GM18511 (cell line): ENCODE measurements at regions not wholly inside any gene's neighbourhood (a gene's known extent, or its start where the extent isn't known, plus 50 kb on each side); places are given as distances from the start of the nearest gene placed in this dataset.
A peak's percentile ranks its signal among the peaks of the same experiment; 100 is the strongest.
"Not testable (repeated sequence)": the region's sequence is repeated elsewhere in the genome, so short reads cannot be mapped to it uniquely, and the experiment has no call there.

Experiments
- ATAC-seq: cut with Tn5 transposase; IDR thresholded peaks from one replicate; pipeline ENCODE4 v1.9.1; 2021; ENCODE audit warnings: mild to moderate bottlenecking, moderate library complexity; ENCODE audit not compliant: unreplicated experiment

GRCh38 chr1:157410457-157410856 is 141.9 kb downstream of the FCRL5 start:
- no peak for ATAC-seq

DNA sequence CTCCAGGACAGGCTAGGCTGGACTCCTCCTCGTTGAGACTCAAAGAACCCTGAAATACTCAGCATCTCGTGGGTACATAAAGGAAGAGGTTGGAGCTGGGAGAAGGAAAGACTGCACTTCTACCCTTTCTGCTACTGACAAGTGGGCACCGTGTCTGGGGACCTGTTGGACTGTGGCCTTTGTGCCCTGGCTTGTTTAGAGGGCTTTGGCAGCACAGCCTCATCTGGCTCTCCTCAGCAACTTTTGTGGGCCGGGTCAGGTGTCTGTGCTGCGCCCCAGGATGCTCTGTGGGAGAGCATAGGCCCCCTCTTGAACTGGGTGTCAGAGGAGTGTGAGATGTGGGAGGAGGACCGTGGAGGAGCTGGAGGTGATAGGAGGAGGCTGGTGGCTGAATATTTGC is 142.4 kb downstream of the FCRL5 start:
- no peak for ATAC-seq

GRCh38 chr1:157407917-157408525 is 144.3 kb downstream of the FCRL5 start:
- no peak for ATAC-seq

DNA sequence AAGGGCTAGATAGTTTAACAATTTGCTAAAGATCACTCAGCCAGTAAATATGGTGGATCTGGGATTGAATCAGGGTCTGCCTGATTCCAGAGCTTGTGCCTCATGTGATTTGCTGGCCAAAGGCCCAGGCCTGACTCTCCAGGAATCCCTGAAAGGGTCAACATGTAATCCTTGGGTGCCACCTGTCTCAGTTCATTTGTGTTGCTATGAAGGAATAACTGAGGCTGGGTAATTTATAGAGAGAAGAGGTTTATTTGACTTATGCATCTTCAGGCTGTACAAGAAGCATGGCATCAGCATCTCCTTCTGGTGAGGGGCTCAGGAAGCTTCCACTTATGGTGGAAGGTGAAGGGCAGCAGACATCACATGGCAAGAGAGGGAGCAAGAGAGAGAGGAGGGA is 144.9 kb downstream of the FCRL5 start:
- ATAC-seq: no peak

DNA sequence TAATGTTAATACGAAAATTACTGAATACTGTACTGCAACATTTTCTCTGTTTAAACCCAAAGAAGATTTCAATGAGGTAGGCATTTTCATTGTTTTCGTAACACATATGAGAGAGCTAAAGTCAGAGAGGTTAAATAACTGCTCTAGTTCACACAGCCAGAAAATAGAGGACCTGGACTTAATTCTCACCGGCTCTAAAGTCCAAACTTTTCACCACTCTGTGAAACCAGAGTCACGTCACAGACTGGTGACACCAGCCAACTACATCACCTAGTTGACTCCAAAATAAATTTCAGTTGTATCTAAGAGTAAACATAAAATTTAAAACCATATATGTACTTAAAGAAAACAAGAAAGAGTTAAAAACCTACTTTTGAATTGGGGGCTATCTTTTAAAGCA is 146.7 kb downstream of the FCRL5 start:
- ATAC-seq: no peak

- ATAC-seq: no peak
Observed at GRCh38 chr1:157404614-157405013, 147.7 kb downstream of the FCRL5 start.

DNA sequence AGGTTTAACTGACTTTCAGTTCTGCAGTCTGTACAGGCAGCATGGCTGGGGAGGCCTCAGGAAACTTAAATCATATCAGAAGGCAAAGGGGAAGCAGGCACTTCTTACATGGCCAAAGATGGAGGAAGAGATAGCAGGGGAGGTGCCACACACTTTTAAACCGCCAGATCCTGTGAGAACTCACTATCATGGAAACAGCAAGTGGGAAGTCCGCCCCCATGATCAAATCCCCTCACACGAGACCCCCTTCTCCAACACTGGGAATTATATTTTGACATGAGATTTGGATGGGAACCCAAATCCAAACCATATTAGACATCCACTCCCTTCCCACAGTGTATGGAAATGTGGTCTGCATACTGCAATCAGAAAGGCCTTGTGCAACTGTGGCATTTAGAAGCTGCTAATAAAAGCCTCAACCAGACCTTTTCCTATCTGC is 148.2 kb downstream of the FCRL5 start:
- ATAC-seq: peak; percentile 33

GRCh38 chr1:157403608-157404007 is 148.7 kb downstream of the FCRL5 start:
- peak; percentile 37 for ATAC-seq

- peak; percentile 83 for ATAC-seq
Observed at GRCh38 chr1:157403203-157403602, 149.1 kb downstream of the FCRL5 start.

DNA sequence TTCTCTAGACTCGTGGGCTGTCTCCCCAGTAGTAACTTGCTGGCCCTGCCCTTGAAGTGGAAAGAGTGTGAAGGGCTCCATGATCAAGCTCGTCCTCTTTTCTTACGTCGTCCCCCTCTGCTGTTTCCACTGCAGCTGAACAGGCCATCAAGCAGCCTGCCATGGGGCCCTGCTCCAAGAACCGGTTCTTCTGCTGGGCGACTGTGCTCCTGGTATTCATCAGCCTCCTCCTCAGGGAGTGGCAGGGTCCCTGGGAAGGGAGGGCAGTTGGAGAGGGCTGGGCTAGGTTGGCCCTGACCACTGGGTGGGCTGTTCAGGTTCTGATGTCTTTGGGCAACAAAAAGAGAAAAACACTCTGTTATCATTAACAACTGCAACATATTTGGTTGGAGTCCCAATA is 151.5 kb downstream of the FCRL5 start:
- no peak for ATAC-seq

- ATAC-seq: peak; percentile 75
Observed at GRCh38 chr1:157399984-157400382, 152.3 kb downstream of the FCRL5 start.

- ATAC-seq: peak; percentile 26
Observed at GRCh38 chr1:157399343-157399983, 152.9 kb downstream of the FCRL5 start.

- no peak for ATAC-seq
Observed at GRCh38 chr1:157390651-157391050, 161.7 kb downstream of the FCRL5 start.

DNA sequence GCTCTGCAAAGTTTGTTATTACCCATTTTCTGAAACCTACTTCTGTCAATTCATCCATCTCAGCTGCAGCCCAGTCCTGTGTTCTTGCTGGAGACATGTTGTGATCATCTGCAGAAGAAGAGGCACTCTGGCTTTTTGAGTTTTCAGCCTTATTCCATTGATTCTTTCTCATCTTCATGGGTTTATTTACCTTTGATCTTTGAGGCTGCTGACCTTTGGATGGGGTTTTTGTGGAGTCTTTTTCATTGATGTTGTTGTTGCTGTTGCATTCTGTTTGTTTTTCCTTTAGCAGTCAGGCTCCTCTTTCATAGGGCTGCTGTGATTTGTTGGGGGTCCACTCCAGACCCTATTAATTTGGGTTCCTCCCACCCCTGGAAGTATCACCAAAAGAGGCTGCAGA is 164.3 kb downstream of the FCRL5 start:
- no peak for ATAC-seq

DNA sequence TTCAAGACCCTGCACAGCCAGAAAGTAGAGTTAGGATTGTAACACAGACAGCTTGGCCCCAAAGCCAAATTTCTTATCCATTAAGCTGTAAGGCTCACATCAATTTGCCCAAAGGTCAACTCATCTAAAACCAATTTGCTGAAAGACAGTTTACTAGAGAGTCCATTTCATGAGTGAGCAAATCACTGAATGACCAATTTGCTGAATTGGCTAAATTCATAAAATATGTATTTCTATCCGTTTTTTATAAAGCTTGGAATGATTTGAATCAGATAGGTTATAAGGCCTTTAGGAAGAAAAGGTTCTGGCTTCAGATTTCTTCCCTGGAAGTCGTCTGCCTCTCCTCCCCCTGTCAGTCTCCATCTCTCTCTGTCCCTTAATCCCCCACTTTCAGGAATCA is 168.1 kb downstream of the FCRL5 start:
- ATAC-seq: no peak

DNA sequence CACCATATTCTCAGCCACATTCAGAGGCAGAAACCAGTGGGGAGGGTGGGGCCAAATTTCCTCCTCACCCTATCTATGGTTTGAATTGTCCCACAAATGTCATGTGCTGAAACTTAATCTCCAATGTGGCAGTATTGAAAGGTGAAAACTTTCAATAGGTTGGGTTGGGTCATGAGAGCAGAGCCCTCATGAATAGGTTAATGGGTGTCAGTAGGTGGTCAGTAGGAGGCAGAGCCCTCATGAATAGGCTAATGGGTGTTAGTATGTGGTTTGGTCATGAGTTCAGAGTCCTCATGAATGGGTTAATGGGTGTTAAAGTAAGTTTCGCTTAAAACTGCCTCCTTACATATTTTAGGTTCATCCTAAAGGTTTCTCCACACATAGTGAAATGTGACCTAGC is 170.0 kb downstream of the FCRL5 start:
- ATAC-seq: no peak

DNA sequence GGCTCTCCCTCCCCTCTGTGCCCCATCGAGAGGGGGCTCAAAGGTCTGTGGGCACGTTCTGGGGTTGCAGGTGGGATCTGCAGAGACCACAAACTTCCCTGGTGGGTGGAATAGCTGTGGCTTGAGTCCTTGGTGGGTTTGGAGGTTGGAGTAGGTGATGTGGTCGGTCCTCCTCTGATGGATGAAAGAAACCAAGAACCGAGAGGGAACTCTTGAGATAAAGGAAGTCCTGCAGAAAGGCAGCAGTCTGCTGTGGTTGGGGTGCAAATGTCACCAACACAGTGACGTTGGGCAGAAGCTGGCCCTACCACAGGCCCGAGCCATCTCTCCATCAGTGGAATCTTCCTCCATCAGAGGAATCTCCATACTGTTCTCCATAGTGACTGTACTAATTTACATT is 171.8 kb downstream of the FCRL5 start:
- ATAC-seq: no peak

DNA sequence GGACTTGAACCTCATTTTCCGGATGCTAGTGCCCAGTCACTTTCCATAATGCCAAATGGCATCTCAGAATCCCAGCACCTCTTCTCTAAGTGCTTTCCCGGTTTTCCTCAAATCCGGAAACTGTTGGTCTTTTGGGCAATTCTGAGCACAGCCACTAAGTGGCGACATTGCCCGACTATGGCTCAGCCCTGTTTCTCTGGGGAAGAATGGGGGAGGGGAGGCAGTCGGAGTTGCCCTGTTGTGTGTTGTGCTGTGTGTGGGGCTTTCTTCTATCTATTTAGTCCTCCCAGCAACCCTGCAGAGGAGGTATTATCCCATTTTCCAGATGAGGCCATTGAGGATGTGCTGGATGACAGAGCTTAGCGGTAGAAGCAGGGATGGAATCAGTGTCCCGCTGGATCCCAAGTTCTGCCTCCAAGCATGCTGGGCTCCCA is 175.0 kb downstream of the FCRL5 start:
- not testable (repeated sequence) for ATAC-seq

DNA sequence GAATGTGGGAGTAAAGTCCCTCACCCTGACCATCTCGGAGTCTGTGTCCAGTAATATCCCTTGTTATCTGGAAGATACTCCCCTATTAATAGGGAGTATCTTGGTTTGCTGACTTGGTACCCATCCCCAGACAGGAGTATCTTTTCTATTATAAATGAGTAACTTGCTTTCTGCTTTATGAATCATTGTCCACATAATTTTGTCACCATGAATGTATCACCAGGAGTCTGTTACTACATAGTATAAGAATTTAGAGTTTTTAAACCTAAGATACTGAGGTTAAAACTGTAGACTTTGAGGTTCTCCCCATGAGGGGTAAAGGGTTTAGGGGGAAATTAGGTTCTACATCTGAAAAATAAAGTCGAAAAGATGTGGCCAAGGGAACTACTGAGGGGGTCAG is 175.6 kb downstream of the FCRL5 start:
- ATAC-seq: no peak

DNA sequence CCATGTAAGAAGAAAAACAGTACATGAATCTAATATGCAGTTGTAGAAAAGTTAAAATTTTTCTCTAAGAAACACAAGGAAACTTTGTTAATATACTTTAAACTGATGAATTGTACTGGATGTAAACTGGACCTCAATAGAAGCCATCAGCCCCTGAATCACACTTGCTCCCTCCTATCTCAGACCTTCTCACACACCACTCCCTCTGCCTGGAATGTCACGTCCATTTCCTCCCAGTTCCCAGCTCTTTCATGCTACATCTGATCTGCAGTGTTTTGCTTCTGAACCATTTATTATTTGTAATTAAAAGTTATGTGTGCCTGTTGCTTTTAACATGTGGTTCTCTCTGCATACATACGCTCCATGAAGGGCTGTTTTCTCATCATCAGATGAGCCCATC is 180.0 kb downstream of the FCRL5 start:
- not testable (repeated sequence) for ATAC-seq

GRCh38 chr1:157371826-157372225 is 180.5 kb downstream of the FCRL5 start:
- ATAC-seq: no peak

- ATAC-seq: no peak
Observed at GRCh38 chr1:157371221-157371620, 181.1 kb downstream of the FCRL5 start.

- ATAC-seq: no peak
Observed at GRCh38 chr1:157370698-157371097, 181.6 kb downstream of the FCRL5 start.
